Ovary (tissue), 3 donors: ENCODE measurements at regions not wholly inside any gene's neighbourhood (a gene's known extent, or its start where the extent isn't known, plus 50 kb on each side); places are given as distances from the start of the nearest gene placed in this dataset.

ENCODE experiments used
- CTCF ChIP-seq, 3 donors: fragments of 450-650 bp in 2 of 3; fragments of 200-600 bp in 1 of 3; IDR thresholded peaks; one replicate each; pipeline versions ENCODE4 v1.5.1 to v1.8.0; 2016 to 2022; ENCODE audit warnings: antibody characterized with exemption in 3 of 3, mild to moderate bottlenecking in 1 of 3
- EP300 ChIP-seq: sonication (generic); formaldehyde crosslinking; IDR thresholded peaks from one replicate; pipeline ENCODE4 v1.6.1; 2017; ENCODE audit warnings: antibody characterized with exemption
- POLR2A ChIP-seq: fragments of 450-650 bp; IDR thresholded peaks from one replicate; pipeline ENCODE4 v1.6.1; 2017; ENCODE audit warnings: antibody characterized with exemption, mild to moderate bottlenecking, moderate library complexity
- donor health status: DM: no; HTN: no; CAD: no.

- no peak for TF ChIP-seq CTCF (IDR thresholded peaks at IDR 0.05)
- TF ChIP-seq POLR2A = no peak
- no peak for TF ChIP-seq EP300
Observed at GRCh38 chr12:27180906-27181505, 63.1 kb upstream of the STK38L start.
